HG03103 (cell line): ENCODE measurements at regions not wholly inside any gene's neighbourhood (a gene's known extent, or its start where the extent isn't known, plus 50 kb on each side); places are given as distances from the start of the nearest gene placed in this dataset.

ENCODE experiments used
- ATAC-seq: cut with Tn5 transposase; IDR thresholded peaks from one replicate; pipeline ENCODE4 v1.9.1; 2021; ENCODE audit warnings: low read depth; ENCODE audit not compliant: unreplicated experiment

GRCh38 chr9:68643901-68644809, 60.9 kb upstream of the PIP5K1B start:
- peak; percentile 53 for ATAC-seq

DNA sequence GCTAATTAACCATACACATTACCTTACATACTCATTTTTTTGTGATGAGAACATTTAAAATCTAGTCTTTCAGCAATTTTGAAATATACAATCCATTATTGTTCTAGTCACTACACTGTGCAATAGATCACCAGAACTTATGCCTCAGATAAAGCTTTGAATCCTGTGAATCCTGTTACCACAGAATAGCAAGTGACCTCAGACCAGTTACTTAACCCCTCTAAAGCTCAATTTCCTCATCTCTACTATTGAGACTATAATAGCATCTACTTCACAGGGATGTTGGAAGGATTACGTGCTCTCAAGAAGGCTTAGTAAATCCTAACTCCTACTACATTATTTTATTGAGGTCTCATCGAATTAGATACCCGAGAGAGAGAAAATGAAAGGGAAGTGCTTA, 60.2 kb upstream of the PIP5K1B start:
- ATAC-seq, result no peak

DNA sequence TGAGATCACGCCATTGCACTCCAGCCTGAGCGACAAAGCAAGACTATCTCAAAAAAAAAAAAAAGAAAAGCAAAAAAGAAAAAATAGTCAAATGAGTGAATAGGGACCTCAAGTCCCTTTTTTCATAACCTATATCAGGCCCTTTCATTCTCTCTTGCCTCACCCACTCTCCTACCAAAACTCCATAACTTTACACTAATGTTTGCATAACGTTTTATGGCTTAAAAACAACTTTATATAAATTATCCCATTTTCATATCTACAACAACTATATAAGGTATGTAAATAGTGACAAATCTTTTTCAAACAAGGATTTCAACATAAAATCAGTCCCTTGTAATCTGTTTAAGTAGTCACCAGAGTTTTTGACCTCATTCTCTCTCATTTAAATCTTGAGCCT, 56.9 kb upstream of the PIP5K1B start:
- no peak for ATAC-seq

- ATAC-seq, result no peak
Observed at GRCh38 chr9:68648971-68649370, 56.1 kb upstream of the PIP5K1B start.

DNA sequence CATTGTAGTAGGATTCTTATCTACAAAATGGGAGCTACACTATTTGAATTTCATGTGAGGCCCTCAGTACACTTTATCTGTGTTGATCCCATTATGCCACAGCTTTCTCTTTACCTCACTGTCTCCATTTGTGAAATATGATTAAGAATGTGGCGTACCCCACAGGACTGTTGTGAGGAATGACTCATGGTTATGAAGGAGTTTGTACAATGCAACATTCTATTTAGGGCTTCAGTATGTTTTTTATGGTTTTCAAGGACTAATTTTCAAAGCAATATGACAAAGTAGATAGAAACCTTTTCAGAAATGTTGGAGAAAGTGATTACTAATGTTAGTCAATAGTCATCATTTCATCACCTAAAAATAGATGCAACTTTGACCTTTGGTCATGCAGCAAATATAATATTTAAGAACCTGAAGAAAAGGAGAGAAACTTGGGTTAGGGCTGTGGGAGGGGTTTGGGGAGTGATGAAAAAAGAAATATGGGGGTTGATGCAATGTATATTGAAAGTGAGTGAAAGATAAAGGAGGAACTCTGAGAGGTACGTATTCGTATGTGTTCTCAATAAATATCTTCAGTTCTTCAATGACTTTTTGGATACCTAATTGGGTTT, 53.7 kb upstream of the PIP5K1B start:
- ATAC-seq, result no peak

GRCh38 chr9:68653141-68653595, 51.9 kb upstream of the PIP5K1B start:
- peak; percentile 73 for ATAC-seq

DNA sequence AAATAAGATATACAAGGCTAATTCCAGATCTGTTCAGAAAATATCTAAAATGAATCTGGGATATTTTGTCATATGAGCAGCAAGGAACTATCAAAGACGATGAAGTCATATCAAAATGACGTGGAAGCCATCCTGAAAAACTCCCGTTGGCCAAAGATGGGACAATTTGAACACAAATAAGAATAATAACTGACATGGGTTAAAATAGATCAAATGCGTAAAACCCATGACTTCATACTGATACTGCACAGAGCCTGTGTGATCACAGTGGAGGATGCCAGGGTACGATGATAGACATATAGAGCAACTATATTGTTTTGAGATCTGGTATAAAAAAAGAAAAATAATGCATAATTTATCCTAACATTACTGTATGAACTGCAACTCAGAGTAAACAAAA, 51.0 kb upstream of the PIP5K1B start:
- ATAC-seq, result no peak
